ENCODE measurements at regions not wholly inside any gene's neighbourhood (a gene's known extent, or its start where the extent isn't known, plus 50 kb on each side); places are given as distances from the start of the nearest gene placed in this dataset.

DNA sequence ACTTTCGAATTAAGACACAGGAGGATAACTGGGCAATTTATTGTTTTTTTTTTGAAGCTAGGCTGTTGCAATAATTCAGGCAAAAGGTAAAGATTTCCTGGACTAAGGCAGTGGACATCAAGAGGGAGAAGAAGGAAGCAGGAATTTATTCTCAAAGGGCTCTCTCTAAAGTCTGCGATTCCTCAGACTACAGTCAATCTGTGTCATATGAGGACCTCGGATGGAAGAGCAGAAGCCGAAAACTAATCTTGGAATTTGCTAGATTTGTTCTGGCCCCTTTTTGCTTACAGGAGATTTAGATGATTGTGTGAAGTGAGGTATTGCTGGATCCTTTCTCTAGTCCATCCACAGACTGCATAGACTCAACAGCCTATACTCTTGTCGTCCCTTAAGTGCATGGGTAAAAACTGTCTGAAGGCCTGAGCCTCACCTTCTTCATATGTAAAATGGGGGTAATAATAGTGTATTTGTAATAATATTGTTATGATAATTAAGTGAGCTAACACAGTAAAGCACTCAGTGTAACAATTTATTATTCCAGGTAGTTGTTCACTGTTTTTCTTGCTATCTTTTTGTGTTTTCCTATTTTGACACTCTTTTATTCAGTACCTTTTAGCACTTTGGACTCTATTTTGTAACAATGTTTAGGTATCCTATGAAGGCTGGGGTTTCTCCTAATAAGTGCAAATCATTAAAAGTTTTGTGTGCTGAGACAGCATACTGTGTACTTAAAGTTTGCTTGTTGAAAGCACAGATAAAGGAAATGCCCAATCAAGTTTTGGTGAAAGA, 54.2 kb upstream of the NT5C1B start:
- DNase-seq, result no peak

DNA sequence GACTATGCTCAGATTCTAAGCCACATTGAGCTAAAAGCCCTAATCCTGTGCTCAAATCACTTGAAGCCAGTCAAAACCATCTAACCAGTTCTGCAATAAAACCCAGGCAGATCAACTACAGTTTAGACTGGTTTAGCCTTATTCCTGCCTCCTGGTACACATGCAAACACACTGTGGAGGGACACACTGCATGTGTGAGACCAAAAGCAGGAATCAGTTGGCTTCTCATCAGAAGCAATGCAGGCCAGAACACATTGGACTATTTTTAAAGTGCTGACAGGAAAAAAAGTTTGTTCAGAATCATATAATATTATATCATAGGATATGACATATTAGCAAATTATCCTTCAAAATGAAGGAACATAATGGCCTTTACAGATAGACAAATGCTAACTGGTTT, 52.5 kb upstream of the NT5C1B start:
- no peak for DNase-seq

DNA sequence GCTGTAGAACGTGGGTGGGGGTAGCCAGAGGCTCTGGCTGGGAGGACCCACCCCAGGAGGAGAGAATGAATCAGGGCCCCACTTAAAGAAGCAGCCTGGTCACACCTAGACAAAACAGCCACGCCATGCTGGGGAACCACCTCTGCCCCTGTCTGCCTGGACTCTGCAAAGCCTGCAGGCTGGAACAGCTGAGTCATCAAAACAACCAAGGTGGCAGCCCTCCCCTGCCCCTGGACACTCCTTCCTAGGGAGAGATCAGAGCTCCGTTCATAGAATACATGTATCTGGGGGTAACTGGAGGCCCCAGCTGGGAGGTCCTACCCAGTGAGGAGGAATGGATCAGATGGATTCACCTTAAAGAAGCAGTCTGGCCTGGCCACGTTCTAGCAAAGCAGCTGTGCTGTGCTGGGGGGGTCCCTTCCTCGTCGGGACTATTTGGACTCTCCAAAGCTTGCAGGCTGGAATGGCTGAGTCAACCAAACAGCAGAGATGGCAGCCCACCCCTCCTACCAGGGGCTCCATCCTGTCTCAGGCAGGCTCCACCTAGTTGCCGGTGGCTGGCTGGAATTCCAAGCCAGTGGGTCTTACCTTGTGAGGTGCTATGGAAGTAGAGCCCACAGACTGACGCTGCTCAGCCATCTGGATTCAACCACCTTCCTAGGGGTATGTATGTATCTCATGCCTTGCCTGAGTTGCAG, 50.5 kb upstream of the NT5C1B start:
- DNase-seq, result no peak
